ENCODE measurements at regions not wholly inside any gene's neighbourhood (a gene's known extent, or its start where the extent isn't known, plus 50 kb on each side); places are given as distances from the start of the nearest gene placed in this dataset.

- H3K4me3 ChIP-seq (ENCODE audit: low read depth, low read length) = no peak overlapping the region
- DNase-seq (ENCODE audit: low read depth) = peak; percentile 69
- peak; percentile 42 for TF ChIP-seq CTCF (IDR thresholded peaks at IDR 0.05; ENCODE audit: insufficient read depth, low read depth, low read length, missing control alignments)
These were observed 338.3 kb upstream of the ZNF385D start for GRCh38 chr3:22089284-22089683.

GRCh38 chr3:22091329-22091728, 340.3 kb upstream of the ZNF385D start:
- H3K4me3 ChIP-seq (ENCODE audit: low read depth, low read length) = no peak overlapping the region
- no peak for DNase-seq (ENCODE audit: low read depth)
- no peak for TF ChIP-seq CTCF (IDR thresholded peaks at IDR 0.05; ENCODE audit: insufficient read depth, low read depth, low read length, missing control alignments)

- no peak for DNase-seq (ENCODE audit: low read depth)
- no peak overlapping the region for H3K4me3 ChIP-seq (ENCODE audit: low read depth, low read length)
- no peak for TF ChIP-seq CTCF (IDR thresholded peaks at IDR 0.05; ENCODE audit: insufficient read depth, low read depth, low read length, missing control alignments)
These were observed 347.0 kb upstream of the ZNF385D start for GRCh38 chr3:22098021-22098420.

GRCh38 chr3:22101351-22101750, 350.3 kb upstream of the ZNF385D start:
- TF ChIP-seq CTCF (IDR thresholded peaks at IDR 0.05; ENCODE audit: insufficient read depth, low read depth, low read length, missing control alignments) = no peak
- no peak for DNase-seq (ENCODE audit: low read depth)
- H3K4me3 ChIP-seq (ENCODE audit: low read depth, low read length) = no peak overlapping the region

- TF ChIP-seq CTCF (IDR thresholded peaks at IDR 0.05; ENCODE audit: insufficient read depth, low read depth, low read length, missing control alignments) = no peak
- DNase-seq (ENCODE audit: low read depth) = no peak
- H3K4me3 ChIP-seq (ENCODE audit: low read depth, low read length) = no peak overlapping the region
These were observed 350.8 kb upstream of the ZNF385D start for GRCh38 chr3:22101811-22102210.

- DNase-seq (ENCODE audit: low read depth) = no peak
- no peak overlapping the region for H3K4me3 ChIP-seq (ENCODE audit: low read depth, low read length)
- TF ChIP-seq CTCF (IDR thresholded peaks at IDR 0.05; ENCODE audit: insufficient read depth, low read depth, low read length, missing control alignments) = no peak
These were observed 352.4 kb upstream of the ZNF385D start for GRCh38 chr3:22103423-22103822.

GRCh38 chr3:22106213-22106896, 355.3 kb upstream of the ZNF385D start:
- no peak for TF ChIP-seq CTCF (IDR thresholded peaks at IDR 0.05; ENCODE audit: insufficient read depth, low read depth, low read length, missing control alignments)
- no peak overlapping the region for H3K4me3 ChIP-seq (ENCODE audit: low read depth, low read length)
- DNase-seq (ENCODE audit: low read depth) = no peak
